ENCODE measurements at regions not wholly inside any gene's neighbourhood (a gene's known extent, or its start where the extent isn't known, plus 50 kb on each side); places are given as distances from the start of the nearest gene placed in this dataset.

- no peak for DNase-seq (ENCODE audit: insufficient read length)
- TF ChIP-seq POLR2A (IDR thresholded peaks at IDR 0.05; ENCODE audit: low read depth, low read length) (no peak), POLR2AphosphoS5 (IDR thresholded peaks at IDR 0.05; ENCODE audit: low read depth, low read length) (no peak), TAF1 (IDR thresholded peaks at IDR 0.05; ENCODE audit: borderline replicate concordance, low read depth, low read length) (no peak)
- FAIRE-seq = no peak
Measured at GRCh38 chr5:6822556-6823343, 109.5 kb downstream of the TENT4A start.

DNA sequence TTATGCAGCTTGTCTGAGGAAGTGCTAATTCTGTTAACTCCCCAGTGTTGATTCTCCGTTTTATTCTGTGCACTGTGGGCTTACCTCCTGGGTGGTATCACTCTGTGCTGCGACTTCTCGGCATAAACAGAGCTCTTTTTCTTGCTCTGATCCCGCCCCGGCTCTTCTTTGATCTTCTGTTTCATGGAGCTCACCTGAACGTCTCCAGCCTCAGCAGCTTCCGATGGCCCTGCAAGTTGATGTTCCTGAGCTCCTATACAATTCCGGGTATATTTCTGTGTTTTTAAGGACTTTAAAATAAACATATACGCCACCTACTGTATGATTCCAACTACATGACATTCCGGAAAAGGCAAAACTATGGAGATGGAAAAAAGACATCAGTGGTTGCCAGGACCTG is 110.8 kb downstream of the TENT4A start:
- TF ChIP-seq POLR2A (IDR thresholded peaks at IDR 0.05; ENCODE audit: low read depth, low read length) (no peak), TAF1 (IDR thresholded peaks at IDR 0.05; ENCODE audit: borderline replicate concordance, low read depth, low read length) (no peak), POLR2AphosphoS5 (IDR thresholded peaks at IDR 0.05; ENCODE audit: low read depth, low read length) (no peak)
- DNase-seq (ENCODE audit: insufficient read length) = no peak
- FAIRE-seq = no peak

- no peak for TF ChIP-seq TAF1 (IDR thresholded peaks at IDR 0.05; ENCODE audit: borderline replicate concordance, low read depth, low read length)
- FAIRE-seq (no peak), DNase-seq (ENCODE audit: insufficient read length) (no peak)
Measured at GRCh38 chr5:6825678-6826244, 112.5 kb downstream of the TENT4A start.

DNA sequence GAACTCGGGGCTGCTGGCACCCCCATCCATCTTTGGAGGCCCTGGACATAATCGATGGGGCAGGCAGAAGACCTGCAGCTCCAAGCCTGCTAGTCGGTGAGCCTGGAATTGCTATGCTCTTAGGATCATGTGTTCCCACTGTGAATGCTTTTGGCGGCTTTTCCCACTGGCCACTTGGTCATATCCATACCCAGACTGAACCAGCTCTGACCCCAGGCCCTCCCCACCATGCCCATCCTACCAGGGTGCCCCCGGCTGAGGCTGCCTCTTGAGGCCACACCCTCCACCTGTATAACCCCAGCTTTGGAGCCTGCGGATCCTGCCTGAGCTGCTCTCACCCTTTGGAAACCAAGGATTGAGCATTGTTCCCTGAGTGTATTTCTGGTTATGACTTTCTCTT is 113.5 kb downstream of the TENT4A start:
- FAIRE-seq = no peak
- no peak for DNase-seq (ENCODE audit: insufficient read length)
- TF ChIP-seq POLR2A (IDR thresholded peaks at IDR 0.05; ENCODE audit: low read depth, low read length) (no peak), TAF1 (IDR thresholded peaks at IDR 0.05; ENCODE audit: borderline replicate concordance, low read depth, low read length) (no peak), POLR2AphosphoS5 (IDR thresholded peaks at IDR 0.05; ENCODE audit: low read depth, low read length) (no peak)

DNA sequence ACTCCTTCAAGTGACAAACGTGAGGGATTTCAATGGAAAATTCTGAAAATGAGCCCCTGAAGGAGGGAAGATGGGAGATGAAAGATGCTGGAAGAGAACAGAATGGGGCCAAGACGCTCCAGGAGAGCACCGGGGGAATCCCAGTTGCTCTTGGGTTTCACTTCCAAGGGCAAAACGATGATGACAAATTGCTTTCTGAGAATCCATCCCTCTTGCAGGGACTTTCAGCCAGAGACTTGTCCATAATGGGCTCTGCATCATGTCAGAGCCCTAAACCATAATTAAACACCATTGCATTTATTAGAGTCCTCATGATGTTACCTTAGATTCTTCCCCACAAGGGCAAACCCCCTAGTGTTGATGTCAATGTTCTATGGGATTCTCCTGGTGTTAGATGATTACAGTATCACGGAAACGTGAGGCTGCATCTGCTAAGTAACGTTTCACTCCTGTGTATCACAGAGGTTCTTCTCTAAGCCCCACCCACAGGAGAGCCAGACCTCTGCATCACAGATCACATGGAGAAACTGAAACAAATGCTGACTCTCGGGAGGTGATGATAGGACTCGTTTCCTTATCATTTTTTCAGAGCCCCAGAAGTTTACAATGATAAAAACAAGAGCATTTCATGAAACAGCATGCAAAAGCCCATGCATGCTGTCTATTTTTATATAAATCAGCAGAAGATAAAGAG is 114.4 kb downstream of the TENT4A start:
- no peak for FAIRE-seq
- no peak for DNase-seq (ENCODE audit: insufficient read length)
- no peak for TF ChIP-seq POLR2AphosphoS5 (IDR thresholded peaks at IDR 0.05; ENCODE audit: low read depth, low read length)
- TF ChIP-seq TAF1 (IDR thresholded peaks at IDR 0.05; ENCODE audit: borderline replicate concordance, low read depth, low read length) = no peak
- TF ChIP-seq POLR2A (IDR thresholded peaks at IDR 0.05; ENCODE audit: low read depth, low read length) = no peak

DNA sequence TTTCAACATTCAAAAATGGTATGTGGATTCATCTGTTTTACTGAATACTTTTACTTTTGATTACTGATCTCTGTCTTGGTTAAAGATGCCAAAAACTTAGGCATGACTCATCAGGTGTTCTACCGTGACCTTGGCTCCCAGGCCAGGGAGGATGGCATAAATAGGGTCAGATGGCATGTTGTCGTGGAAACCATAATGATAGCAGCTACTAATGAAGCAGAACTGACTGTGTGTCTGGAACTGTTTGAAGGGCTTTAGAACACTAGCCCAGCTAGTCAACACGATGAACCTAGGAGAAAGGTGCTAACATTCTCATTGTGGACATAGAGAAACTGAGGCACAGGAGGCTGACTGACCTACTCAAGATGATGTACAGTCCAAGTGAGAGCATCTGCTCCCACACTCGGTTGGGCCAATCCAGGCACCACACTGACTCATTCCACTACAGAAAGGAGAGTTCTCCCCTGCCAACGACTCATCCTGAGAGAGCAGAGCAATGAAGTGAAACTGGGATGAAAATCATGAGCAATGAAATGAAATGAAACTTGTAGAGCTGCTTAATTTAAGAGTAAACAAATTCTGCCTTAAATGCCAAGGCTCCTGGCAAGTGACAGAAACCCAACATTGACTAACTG is 116.0 kb downstream of the TENT4A start:
- DNase-seq (ENCODE audit: insufficient read length) (no peak), FAIRE-seq (no peak)
- TF ChIP-seq POLR2AphosphoS5 (IDR thresholded peaks at IDR 0.05; ENCODE audit: low read depth, low read length) (no peak), POLR2A (IDR thresholded peaks at IDR 0.05; ENCODE audit: low read depth, low read length) (no peak), TAF1 (IDR thresholded peaks at IDR 0.05; ENCODE audit: borderline replicate concordance, low read depth, low read length) (no peak)

DNA sequence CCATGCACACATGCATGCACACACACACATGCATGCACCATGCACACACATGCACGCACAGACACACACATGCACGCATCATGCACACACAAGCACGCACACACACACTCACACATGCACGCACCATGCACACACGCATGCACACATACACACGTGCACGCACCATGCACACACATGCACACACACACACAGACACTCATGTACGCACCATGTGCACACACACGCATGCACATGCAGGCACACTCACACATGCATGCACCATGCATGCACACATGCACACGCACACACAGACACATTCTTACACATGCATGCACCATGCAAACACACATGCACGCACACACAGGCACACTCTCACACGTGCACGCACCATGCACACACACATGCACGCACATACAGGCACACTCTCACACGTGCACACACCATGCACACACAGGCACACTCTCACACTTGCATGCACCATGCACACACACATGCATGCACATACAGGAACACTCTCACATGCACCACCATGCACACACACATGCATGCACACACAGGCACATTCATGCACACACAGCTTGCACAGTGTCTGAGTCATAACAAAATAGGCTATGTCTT is 117.5 kb downstream of the TENT4A start:
- no peak for TF ChIP-seq POLR2A (IDR thresholded peaks at IDR 0.05; ENCODE audit: low read depth, low read length)
- peak; percentile 29; the same call in 1 of the 2 replicates for TF ChIP-seq POLR2AphosphoS5 (IDR thresholded peaks at IDR 0.05; ENCODE audit: low read depth, low read length)
- DNase-seq (ENCODE audit: insufficient read length) = no peak
- no peak for FAIRE-seq

GRCh38 chr5:6831678-6832671 is 118.7 kb downstream of the TENT4A start:
- no peak for TF ChIP-seq POLR2A (IDR thresholded peaks at IDR 0.05; ENCODE audit: low read depth, low read length)
- no peak for TF ChIP-seq POLR2AphosphoS5 (IDR thresholded peaks at IDR 0.05; ENCODE audit: low read depth, low read length)
- TF ChIP-seq TAF1 (IDR thresholded peaks at IDR 0.05; ENCODE audit: borderline replicate concordance, low read depth, low read length) = no peak
- no peak for FAIRE-seq
- DNase-seq (ENCODE audit: insufficient read length) = no peak

DNA sequence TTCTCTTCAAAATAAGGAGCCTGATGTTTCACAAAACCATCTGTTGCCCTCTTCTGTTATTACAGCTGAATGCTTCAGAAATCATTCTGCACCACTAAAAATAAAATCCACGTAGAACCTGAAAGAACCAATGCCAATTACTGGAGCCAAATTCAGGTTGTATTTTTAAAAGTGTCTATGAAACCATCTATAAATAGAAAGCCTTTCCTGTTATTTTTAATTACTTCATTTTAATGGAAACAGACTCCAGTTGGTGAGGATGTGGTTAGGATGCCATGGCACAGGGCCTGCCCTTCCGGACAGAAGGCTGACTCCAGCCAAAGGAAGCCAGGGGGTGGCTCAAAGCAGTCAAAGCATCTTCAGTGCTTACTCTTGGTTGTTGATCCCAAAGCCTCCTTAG is 119.8 kb downstream of the TENT4A start:
- TF ChIP-seq POLR2A (IDR thresholded peaks at IDR 0.05; ENCODE audit: low read depth, low read length) (no peak), TAF1 (IDR thresholded peaks at IDR 0.05; ENCODE audit: borderline replicate concordance, low read depth, low read length) (no peak), POLR2AphosphoS5 (IDR thresholded peaks at IDR 0.05; ENCODE audit: low read depth, low read length) (no peak)
- FAIRE-seq (no peak), DNase-seq (ENCODE audit: insufficient read length) (no peak)

GRCh38 chr5:6833406-6833805 is 120.2 kb downstream of the TENT4A start:
- DNase-seq (ENCODE audit: insufficient read length) (no peak), FAIRE-seq (no peak)
- TF ChIP-seq POLR2A (IDR thresholded peaks at IDR 0.05; ENCODE audit: low read depth, low read length) (no peak), POLR2AphosphoS5 (IDR thresholded peaks at IDR 0.05; ENCODE audit: low read depth, low read length) (no peak), TAF1 (IDR thresholded peaks at IDR 0.05; ENCODE audit: borderline replicate concordance, low read depth, low read length) (no peak)

Measured in GM12892 (cell line).